ENCODE measurements at regions not wholly inside any gene's neighbourhood (a gene's known extent, or its start where the extent isn't known, plus 50 kb on each side); places are given as distances from the start of the nearest gene placed in this dataset.

- Histone ChIP-seq H3K27ac (no peak overlapping the region), H3K27me3 (no peaks in the 10 kb centered on the region), H3K4me3 (no peak overlapping the region), H3K9me3 (no peaks in the 10 kb centered on the region), H3K36me3 (no peaks in the 10 kb centered on the region), H3K4me1 (peaks cover 0 to 5% (median 0%) of the 10 kb centered on the region in 9 donors)
- intact Hi-C loops (cut with DNase I): no loop called here
- no peak for TF ChIP-seq CTCF (IDR thresholded peaks at IDR 0.05)
- ATAC-seq (no peak), DNase-seq (no peak)
- 82 to 84% methylated on average over 4 of the region's 4 CpGs for WGBS, 2 donors
These were observed 444.3 kb downstream of the BCKDHB start for GRCh38 chr6:80550748-80551147.

- WGBS, 2 donors: 50 to 68% methylated on average over 2 of the region's 2 CpGs
- no peak for DNase-seq
- no peaks in the 10 kb centered on the region for H3K27me3 ChIP-seq
- H3K4me1 ChIP-seq: peaks cover 0 to 5% (median 0%) of the 10 kb centered on the region in 9 donors
- no peaks in the 10 kb centered on the region for H3K36me3 ChIP-seq
- H3K9me3 ChIP-seq: no peaks in the 10 kb centered on the region
- intact Hi-C loops (cut with DNase I): no loop called here
- no peak overlapping the region for H3K4me3 ChIP-seq
- TF ChIP-seq CTCF (IDR thresholded peaks at IDR 0.05): no peak
- ATAC-seq: no peak
- H3K27ac ChIP-seq: no peak overlapping the region
These were observed 443.8 kb downstream of the BCKDHB start for GRCh38 chr6:80550281-80550680.

- Histone ChIP-seq H3K27ac (peak overlapping the region in 1 of 10 donors; percentile 2), H3K27me3 (no peaks in the 10 kb centered on the region), H3K4me1 (peaks cover 0 to 5% (median 0%) of the 10 kb centered on the region in 9 donors), H3K36me3 (no peaks in the 10 kb centered on the region), H3K9me3 (no peaks in the 10 kb centered on the region), H3K4me3 (no peak overlapping the region)
- TF ChIP-seq CTCF (IDR thresholded peaks at IDR 0.05): no peak
- ATAC-seq: no peak
- no peak for DNase-seq
- intact Hi-C loops (cut with DNase I): no loop called here
- 66 to 80% methylated on average over 6 of the region's 6 CpGs for WGBS, 2 donors
These were observed 442.1 kb downstream of the BCKDHB start for GRCh38 chr6:80548532-80548931.

DNA sequence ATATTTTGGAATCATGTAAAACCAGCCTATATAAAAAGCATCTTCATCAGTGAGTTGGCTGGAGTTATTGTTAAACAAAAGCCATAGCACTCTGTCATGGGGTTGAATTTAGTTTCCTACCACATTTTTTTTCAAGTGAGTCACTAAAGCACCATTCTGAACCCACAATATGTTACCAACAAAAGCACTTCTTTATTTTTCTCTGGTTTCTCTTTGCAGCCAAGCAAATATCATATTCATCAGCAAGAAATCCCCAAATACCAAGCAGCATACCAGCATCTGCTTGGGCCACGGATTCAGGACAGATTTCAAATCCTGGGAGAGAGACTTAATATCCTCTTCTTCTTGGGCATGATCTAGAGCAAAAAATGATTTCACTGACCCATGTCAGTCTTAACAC, 441.4 kb downstream of the BCKDHB start:
- Histone ChIP-seq H3K4me3 (no peak overlapping the region), H3K27me3 (no peaks in the 10 kb centered on the region), H3K9me3 (no peaks in the 10 kb centered on the region), H3K4me1 (peaks cover 0 to 5% (median 0%) of the 10 kb centered on the region in 9 donors), H3K27ac (peak overlapping the region in 1 of 10 donors; percentile 2), H3K36me3 (no peaks in the 10 kb centered on the region)
- WGBS, 2 donors: 61 to 66% methylated on average over 1 of the region's 1 CpG
- no peak for TF ChIP-seq CTCF (IDR thresholded peaks at IDR 0.05)
- ATAC-seq (no peak), DNase-seq (no peak)
- intact Hi-C loops (cut with DNase I): no loop called here
